ENCODE measurements at regions not wholly inside any gene's neighbourhood (a gene's known extent, or its start where the extent isn't known, plus 50 kb on each side); places are given as distances from the start of the nearest gene placed in this dataset.

DNA sequence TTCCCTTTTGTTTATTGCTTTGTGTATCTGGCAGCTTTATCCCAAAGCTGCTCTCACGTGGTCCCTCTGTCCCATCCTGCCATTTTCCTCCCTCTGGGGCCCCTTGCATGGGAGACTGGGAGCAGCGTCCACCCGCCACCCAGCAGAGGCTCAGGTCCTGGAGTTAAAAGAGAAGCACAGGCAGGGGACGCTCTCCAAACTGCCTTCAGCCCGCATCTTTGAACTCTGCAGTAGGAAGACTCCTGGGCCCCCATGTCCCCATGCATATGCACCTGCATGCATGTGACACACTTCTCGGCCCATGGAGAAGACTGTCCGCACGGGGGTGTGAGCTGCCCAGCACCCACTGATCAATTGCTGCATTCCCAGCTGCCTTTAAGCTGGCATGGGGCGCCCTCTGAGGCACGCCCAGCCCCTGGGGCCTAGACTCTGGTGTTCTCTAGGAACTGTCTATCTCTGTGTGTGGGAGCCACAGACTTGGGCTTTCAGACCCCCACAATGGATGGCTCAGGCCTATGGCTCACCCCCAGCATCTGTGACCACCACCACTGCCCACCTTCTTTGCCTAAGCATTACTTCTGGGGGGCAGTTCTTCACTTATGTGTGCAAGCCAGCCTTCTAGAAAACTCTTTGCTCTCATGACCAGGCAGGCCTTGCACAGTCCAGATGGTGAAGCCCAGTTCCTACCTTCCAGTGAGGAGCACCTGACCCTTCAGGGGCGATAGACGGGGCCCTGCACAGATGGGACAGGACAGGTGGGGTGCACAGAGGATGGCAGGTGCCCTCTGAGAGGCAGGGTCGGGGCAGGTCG, 96.1 kb upstream of the DIO3 start:
- Mint-ChIP-seq H3K36me3 (ENCODE audit: insufficient read depth) (no peaks in the 10 kb centered on the region), H3K4me1 (ENCODE audit: low read depth in 2 of 2) (no peaks in the 10 kb centered on the region), H3K27me3 (peaks cover 7 to 36% of the 10 kb centered on the region in 2 donors), H3K9me3 (no peaks in the 10 kb centered on the region), H3K4me3 (no peak overlapping the region), H3K27ac (no peak overlapping the region)
- ATAC-seq (replicated peaks) (no peak), DNase-seq (no peak)

GRCh38 chr14:101465795-101466448, 95.4 kb upstream of the DIO3 start:
- DNase-seq = no peak
- no peaks in the 10 kb centered on the region for H3K9me3 Mint-ChIP-seq
- no peaks in the 10 kb centered on the region for H3K4me1 Mint-ChIP-seq (ENCODE audit: low read depth in 2 of 2)
- no peak overlapping the region for H3K27ac Mint-ChIP-seq
- no peak overlapping the region for H3K4me3 Mint-ChIP-seq
- H3K27me3 Mint-ChIP-seq = peaks cover 14 to 30% of the 10 kb centered on the region in 2 donors
- ATAC-seq (replicated peaks) = no peak
- no peaks in the 10 kb centered on the region for H3K36me3 Mint-ChIP-seq (ENCODE audit: insufficient read depth)

GRCh38 chr14:101466456-101467180, 94.7 kb upstream of the DIO3 start:
- no peak overlapping the region for H3K4me3 Mint-ChIP-seq

DNA sequence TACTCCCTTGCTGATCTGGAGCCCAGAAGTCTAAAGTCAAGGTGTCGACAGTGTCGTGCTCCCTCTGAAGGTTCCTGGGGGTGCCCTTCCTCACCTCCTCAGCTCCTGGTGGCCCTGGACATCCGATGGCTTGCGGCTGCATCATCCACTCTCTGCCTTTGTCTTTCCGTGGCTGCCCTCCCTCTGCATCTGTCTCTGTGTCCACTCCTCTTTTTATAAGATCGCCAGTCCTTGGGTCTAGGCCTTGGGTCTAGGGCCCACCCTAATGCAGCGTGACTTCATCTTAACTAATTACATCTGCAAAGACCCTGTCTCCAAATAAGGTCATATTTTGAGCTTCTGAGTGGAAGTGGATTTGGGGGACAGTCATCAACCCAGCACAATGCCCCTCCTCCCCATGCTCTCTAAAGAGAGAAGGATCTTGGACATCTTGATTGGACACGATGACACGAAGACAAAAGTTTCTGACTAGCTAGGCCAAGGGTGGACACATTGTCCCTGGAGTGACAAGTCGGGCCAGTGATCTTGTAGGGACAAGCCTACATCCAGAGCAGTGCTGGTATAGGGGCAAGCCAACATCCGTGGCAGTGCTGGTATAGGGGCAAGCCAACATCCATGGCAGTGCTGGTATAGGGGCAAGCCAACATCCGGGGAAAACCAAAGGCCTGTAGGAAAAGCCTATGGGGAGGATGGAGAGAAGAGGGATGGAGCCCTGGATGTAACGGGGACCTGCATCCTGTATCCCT, 93.9 kb upstream of the DIO3 start:
- no peak for ATAC-seq (replicated peaks)
- Mint-ChIP-seq H3K9me3 (no peaks in the 10 kb centered on the region), H3K27me3 (peaks cover 26 to 30% of the 10 kb centered on the region in 2 donors)

More at GRCh38 chr14:101466456-101467180, 94.7 kb upstream of the DIO3 start:
- no peak overlapping the region for H3K27ac Mint-ChIP-seq
- ATAC-seq (replicated peaks) (no peak), DNase-seq (no peak)
- no peaks in the 10 kb centered on the region for H3K4me1 Mint-ChIP-seq (ENCODE audit: low read depth in 2 of 2)
- H3K9me3 Mint-ChIP-seq = no peaks in the 10 kb centered on the region
- peaks cover 21 to 31% of the 10 kb centered on the region in 2 donors for H3K27me3 Mint-ChIP-seq
- no peaks in the 10 kb centered on the region for H3K36me3 Mint-ChIP-seq (ENCODE audit: insufficient read depth)

GRCh38 chr14:101469382-101470247, 91.7 kb upstream of the DIO3 start:
- DNase-seq (no peak), ATAC-seq (replicated peaks) (no peak)
- Mint-ChIP-seq H3K4me1 (ENCODE audit: low read depth in 2 of 2) (no peaks in the 10 kb centered on the region), H3K9me3 (no peaks in the 10 kb centered on the region), H3K4me3 (no peak overlapping the region), H3K27ac (no peak overlapping the region), H3K36me3 (ENCODE audit: insufficient read depth) (no peaks in the 10 kb centered on the region), H3K27me3 (peaks cover 41 to 48% of the 10 kb centered on the region in 2 donors)

More for the DNA sequence above, 93.9 kb upstream of the DIO3 start:
- Mint-ChIP-seq H3K36me3 (ENCODE audit: insufficient read depth) (no peaks in the 10 kb centered on the region), H3K4me3 (no peak overlapping the region), H3K4me1 (ENCODE audit: low read depth in 2 of 2) (no peaks in the 10 kb centered on the region), H3K27ac (no peak overlapping the region)
- no peak for DNase-seq

DNA sequence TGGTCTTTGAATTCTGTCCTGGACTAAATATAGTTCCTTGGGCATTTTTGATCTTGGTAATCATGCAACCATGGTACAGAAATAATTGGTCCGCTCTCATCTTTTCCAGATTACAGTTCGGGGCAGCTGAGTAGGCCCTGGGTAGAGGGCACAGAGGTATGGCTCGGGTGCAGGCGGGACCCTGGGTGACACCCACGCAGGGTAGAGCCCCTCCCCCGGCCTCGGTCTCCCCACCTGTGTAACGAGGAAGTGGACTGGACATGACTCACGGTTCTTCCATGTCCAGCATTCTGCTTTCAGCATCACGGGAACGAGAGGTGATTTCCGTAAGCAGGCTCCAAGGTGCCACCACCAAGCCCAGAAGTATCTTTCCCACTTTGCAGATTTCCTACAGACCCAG, 91.0 kb upstream of the DIO3 start:
- DNase-seq = no peak
- Mint-ChIP-seq H3K27ac (no peak overlapping the region), H3K4me3 (no peak overlapping the region), H3K36me3 (ENCODE audit: insufficient read depth) (no peaks in the 10 kb centered on the region), H3K4me1 (ENCODE audit: low read depth in 2 of 2) (no peaks in the 10 kb centered on the region), H3K9me3 (no peaks in the 10 kb centered on the region), H3K27me3 (peaks cover 42 to 54% of the 10 kb centered on the region in 2 donors)
- no peak for ATAC-seq (replicated peaks)

GRCh38 chr14:101471723-101472517, 89.4 kb upstream of the DIO3 start:
- H3K27me3 Mint-ChIP-seq = peaks cover 44 to 71% of the 10 kb centered on the region in 2 donors
- no peak for DNase-seq
- no peak overlapping the region for H3K27ac Mint-ChIP-seq
- H3K4me1 Mint-ChIP-seq (ENCODE audit: low read depth in 2 of 2) = no peaks in the 10 kb centered on the region
- no peaks in the 10 kb centered on the region for H3K36me3 Mint-ChIP-seq (ENCODE audit: insufficient read depth)
- H3K4me3 Mint-ChIP-seq = no peak overlapping the region
- H3K9me3 Mint-ChIP-seq = no peaks in the 10 kb centered on the region
- ATAC-seq (replicated peaks) = no peak

GRCh38 chr14:101472518-101472849, 88.8 kb upstream of the DIO3 start:
- no peaks in the 10 kb centered on the region for H3K9me3 Mint-ChIP-seq
- ATAC-seq (replicated peaks) = no peak
- peaks cover 44 to 76% of the 10 kb centered on the region in 2 donors for H3K27me3 Mint-ChIP-seq

GRCh38 chr14:101473045-101473729, 88.1 kb upstream of the DIO3 start:
- Mint-ChIP-seq H3K36me3 (ENCODE audit: insufficient read depth) (no peaks in the 10 kb centered on the region), H3K27me3 (peaks cover 51 to 76% of the 10 kb centered on the region in 2 donors), H3K9me3 (no peaks in the 10 kb centered on the region), H3K27ac (no peak overlapping the region), H3K4me1 (ENCODE audit: low read depth in 2 of 2) (no peaks in the 10 kb centered on the region), H3K4me3 (no peak overlapping the region)
- ATAC-seq (replicated peaks) (no peak), DNase-seq (no peak)

More at GRCh38 chr14:101472518-101472849, 88.8 kb upstream of the DIO3 start:
- no peak for DNase-seq
- Mint-ChIP-seq H3K4me3 (no peak overlapping the region), H3K4me1 (ENCODE audit: low read depth in 2 of 2) (no peaks in the 10 kb centered on the region), H3K36me3 (ENCODE audit: insufficient read depth) (no peaks in the 10 kb centered on the region), H3K27ac (no peak overlapping the region)

GRCh38 chr14:101473795-101474562, 87.3 kb upstream of the DIO3 start:
- H3K27me3 Mint-ChIP-seq = peaks cover 52 to 78% of the 10 kb centered on the region in 2 donors
- no peaks in the 10 kb centered on the region for H3K9me3 Mint-ChIP-seq
- no peak overlapping the region for H3K27ac Mint-ChIP-seq
- H3K4me1 Mint-ChIP-seq (ENCODE audit: low read depth in 2 of 2) = no peaks in the 10 kb centered on the region
- H3K36me3 Mint-ChIP-seq (ENCODE audit: insufficient read depth) = no peaks in the 10 kb centered on the region
- DNase-seq = no peak
- no peak overlapping the region for H3K4me3 Mint-ChIP-seq
- ATAC-seq (replicated peaks) = no peak
